ENCODE measurements at regions not wholly inside any gene's neighbourhood (a gene's known extent, or its start where the extent isn't known, plus 50 kb on each side); places are given as distances from the start of the nearest gene placed in this dataset.

DNA sequence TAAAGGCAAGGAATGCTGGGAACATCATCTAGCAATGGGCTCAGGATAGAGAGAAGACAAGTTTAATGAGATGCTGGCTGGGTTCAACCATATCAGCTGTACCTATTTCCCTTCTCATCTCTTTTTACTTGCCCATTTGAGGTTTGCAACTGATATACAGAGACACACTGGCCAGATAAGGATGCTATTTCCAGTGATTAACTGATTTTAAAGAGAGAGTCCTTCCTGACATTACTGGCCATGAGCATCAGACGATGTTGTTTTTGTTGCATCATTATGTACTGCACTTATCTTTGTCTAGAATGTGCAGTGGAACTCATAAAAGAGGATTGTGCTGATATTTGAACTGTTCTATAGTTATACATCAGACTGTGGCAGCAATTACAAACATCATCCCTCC lies 252.7 kb downstream of the BTBD3 start:
- ATAC-seq (ENCODE audit: poor library complexity) (no peak), DNase-seq (no peak)
- intact Hi-C loops (cut with DNase I): no loop called here

DNA sequence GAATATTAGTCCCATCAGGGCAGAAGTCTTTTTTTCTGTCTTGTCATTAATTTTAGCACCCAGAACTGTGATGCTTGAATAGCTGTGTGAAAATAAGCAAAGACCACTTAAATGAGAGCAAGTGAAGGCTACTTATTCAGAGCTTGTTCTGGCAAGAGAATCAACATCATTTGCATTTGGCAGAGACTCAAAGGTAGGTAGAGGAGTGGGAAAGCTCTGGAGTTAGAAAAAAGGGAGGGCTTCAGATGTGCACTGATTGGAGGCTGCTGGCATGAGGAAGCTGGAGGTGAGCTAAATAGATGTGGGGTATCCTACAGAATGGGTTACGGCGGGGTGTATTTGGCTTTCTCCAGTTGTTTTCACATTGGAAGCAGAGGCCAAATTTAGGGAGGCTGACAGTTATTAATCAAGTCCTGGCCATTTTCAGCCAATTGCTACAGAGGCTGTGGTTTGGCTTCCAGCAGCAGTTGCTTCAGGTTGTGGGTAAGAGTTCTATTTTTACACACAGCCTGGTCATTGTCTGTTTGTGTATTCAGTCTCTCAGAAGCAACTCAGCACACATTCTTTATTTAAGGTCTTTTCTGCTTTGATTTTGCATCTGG lies 254.3 kb downstream of the BTBD3 start:
- ATAC-seq (ENCODE audit: poor library complexity) (peak; percentile 92), DNase-seq (no peak)
- intact Hi-C loops (cut with DNase I): no loop called here

DNA sequence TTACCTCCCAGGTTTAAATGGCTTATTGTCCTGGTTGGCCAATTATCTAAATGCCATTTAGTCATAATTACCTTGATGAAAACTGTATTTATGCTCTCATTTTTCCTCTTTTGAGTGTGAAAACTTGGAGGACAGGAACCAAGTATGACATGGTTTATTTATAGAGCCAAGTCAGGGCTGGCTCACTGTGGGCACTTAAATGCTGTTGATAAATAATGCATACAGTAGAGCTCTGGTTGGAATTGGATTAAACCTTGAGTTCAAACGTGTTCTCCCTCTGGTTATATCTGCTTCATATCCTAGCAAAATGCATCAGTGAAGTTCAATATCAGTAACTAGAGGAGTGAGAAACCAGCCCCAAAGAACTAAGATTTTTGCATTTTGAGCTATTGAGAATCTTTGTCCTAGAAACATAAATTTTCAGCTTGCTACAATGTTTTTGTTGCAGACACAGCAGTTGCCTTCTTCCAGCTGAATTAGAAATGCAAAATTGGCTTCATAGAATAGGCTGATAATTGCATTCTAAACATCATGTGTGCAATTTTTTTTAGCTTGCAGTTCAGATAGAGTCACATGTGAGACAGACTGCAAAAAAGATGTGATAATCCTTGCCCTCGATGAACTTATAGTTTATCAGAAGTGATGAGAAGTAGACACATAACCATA lies 255.8 kb downstream of the BTBD3 start:
- DNase-seq (no peak), ATAC-seq (ENCODE audit: poor library complexity) (peak; percentile 67)
- intact Hi-C loops (cut with DNase I): no loop called here

DNA sequence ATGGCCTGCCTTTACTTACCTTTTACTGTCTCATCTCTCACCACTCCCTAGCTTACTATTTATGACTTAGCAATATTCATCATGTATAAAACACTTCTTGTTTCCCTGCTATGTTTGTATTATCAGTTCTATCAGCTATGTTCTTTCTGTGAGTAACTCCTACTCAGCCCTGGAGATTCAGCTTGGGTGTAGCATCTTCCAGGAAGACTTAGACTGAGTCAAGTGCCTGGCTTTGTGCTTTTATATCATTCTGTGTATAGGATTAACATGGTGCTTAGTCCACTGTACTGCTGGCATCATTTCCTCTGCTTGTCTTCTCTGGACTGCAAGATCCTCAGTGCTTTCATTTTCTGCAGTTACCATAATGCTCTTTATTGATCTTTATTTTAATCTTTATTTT lies 257.8 kb downstream of the BTBD3 start:
- DNase-seq (no peak), ATAC-seq (ENCODE audit: poor library complexity) (no peak)
- intact Hi-C loops (cut with DNase I): no loop called here

DNA sequence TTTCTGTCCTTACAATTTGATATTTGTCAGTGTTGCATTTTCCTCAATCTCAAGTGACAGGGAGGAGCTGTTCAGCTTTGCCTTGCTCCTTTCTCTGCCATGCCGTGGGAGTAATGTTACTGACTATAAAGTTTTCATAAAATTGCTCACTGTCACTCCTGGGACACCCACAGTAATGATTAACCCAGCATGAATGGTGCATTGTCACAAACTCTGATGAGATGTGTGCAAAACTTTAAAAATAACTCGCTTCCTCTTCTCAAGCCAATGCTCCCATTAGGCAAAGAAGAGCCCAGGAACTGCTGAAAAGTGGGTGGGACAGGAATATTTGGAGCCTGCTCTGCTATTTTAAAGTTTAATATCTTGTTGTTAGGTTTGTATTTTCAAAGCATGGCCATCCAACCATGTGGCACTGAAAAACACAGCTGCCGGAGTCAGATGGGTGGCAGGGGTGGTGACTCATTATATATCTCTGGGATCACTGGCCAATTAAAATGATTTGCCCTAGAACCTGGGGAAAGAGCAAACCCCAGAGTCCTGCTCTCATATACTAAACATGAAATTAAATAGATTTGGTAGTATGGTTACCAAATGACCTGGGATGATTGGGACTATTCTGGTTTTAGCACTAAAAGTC lies 260.1 kb downstream of the BTBD3 start:
- intact Hi-C loops (cut with DNase I): no loop called here
- ATAC-seq (ENCODE audit: poor library complexity) (peak; percentile 61), DNase-seq (no peak)

DNA sequence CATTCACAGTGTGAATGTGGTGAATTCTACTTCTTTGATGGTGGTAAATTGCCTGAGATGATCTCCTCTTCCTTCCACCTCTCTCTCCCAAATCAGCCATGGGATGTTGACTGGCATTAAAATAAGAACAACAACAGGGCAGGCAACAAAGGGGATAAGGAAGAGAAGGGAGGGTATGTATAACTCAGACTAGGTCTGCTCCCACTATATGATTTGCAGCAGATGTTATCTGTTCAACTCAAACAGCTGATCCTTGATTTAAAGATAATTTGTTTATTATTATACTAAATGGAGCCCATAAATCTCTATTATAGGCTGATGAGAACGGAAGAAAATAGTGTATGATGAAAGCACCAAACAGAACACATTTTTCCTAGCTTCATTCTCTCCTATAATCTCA lies 262.0 kb downstream of the BTBD3 start:
- intact Hi-C loops (cut with DNase I): no loop called here
- DNase-seq: no peak
- no peak for ATAC-seq (ENCODE audit: poor library complexity)

DNA sequence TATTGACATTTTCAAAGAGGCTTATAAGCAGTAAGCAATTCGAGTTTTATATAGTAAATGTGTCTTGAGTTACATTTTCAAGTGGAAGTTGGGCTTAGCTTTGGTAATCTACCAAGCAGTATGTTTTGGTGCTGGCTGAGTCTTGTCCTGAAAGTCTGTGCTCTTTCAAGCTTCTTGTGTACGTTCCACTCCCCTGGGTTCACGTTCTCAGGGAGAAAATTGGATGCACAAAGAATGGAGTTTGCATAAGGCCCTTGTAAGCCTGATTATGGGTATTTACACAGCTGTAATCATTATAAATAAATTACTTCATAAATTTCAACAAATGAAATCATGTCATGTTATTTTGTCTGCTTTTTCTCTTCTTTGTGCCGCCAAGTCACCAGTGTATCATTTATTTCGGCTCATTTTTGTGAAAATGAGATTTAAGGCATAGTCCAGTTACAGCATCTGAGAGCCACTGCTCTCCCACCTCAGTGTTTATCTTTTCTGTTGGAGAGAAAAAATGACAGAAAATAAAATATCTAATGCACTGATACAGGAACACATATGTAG lies 262.5 kb downstream of the BTBD3 start:
- intact Hi-C loops (cut with DNase I): no loop called here

DNA sequence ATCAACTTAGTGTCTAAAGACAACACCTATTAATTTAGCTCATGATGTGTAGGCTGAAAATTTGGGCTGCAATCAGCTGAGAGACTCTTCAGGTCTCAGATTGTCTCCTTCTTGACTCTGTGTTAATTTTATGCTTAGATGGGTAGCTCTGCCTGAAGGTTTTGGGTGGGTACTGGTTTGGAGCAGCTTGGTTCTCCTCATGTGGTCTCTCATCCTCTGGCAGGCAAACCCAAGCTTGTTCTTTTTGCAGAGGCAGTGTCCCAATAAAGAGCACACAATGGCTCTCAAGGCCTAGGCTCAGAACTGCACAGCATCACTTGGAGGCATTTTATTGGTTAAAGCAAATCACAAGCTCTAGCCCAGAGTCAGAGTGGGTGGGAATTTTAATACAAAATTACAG lies 280.6 kb downstream of the BTBD3 start:
- ATAC-seq (ENCODE audit: poor library complexity) (no peak), DNase-seq (no peak)
- intact Hi-C loops (cut with DNase I): no loop called here

More for the DNA sequence above, 262.5 kb downstream of the BTBD3 start:
- DNase-seq (no peak), ATAC-seq (ENCODE audit: poor library complexity) (no peak)

DNA sequence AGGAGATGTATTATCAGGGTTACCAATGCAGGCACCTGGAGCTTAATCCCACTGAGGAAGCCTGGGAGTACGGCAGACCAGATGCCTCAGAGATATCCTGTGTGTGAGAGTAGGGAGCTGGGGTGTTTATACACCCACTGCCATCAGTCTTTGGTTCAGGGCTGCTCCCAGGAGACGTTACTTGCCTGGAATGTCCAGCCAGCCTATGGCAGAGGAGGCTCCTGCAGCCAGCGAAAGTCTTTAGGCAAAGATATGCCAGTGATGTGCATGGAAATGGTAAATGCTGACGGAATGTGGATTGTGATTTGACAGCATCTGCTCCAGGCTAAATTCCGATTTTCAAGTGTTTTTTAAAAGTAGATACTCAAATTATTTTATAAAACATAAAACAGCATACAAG lies 282.0 kb downstream of the BTBD3 start:
- DNase-seq (no peak), ATAC-seq (ENCODE audit: poor library complexity) (no peak)
- intact Hi-C loops (cut with DNase I): no loop called here

DNA sequence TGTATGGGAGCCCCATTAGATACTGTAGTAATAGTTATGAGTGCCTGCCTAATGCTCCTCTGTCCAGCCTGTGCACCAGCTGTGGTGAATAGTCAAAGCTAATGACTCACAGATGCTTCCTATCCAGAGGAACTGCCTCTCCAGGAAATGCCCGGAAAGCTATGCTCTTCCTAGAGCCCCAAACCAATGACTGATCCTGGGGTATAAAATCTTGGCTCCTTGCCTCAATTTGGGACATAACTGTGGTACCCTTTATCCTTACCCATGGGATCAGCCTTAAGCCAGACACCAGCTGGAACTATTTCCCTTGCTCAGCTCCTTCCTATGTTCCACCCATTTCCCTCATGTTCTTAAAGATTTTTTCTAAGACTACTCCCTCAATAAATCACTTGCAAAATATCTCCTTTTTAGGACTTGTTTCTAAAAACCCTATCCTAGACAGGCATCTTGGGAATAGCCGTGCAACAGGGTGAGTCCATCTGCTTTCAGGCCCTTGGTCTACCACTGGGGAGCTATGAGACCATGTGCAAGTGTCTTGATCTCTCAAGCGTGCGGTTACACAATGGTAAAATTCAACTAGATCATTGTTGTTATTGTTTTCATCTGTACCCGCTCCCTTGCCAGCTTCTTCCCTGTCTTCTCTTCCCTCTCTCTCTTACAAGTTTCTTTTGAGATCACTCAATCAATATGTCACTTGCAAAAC lies 283.7 kb downstream of the BTBD3 start:
- ATAC-seq (ENCODE audit: poor library complexity): peak; percentile 82
- intact Hi-C loops (cut with DNase I): no loop called here
- no peak for DNase-seq

DNA sequence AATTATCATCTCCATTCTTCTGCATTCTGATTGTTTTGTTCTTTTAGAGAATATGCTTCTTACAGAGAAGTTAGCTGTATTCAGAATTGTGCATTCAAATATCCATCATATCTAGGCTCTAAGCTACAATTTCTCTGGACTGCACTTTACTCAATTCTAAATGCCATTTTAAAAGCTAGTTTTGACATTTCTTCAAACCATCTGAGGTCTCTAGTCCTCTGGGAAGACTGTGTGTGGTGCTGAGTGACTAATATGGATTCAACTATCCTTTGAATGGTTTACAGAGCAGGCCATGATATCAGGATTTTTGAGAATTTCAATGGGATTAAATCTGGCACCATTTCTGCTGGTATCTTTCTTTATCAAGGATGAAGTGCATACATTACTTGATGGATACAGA lies 285.7 kb downstream of the BTBD3 start:
- intact Hi-C loops (cut with DNase I): no loop called here
- no peak for ATAC-seq (ENCODE audit: poor library complexity)
- no peak for DNase-seq

DNA sequence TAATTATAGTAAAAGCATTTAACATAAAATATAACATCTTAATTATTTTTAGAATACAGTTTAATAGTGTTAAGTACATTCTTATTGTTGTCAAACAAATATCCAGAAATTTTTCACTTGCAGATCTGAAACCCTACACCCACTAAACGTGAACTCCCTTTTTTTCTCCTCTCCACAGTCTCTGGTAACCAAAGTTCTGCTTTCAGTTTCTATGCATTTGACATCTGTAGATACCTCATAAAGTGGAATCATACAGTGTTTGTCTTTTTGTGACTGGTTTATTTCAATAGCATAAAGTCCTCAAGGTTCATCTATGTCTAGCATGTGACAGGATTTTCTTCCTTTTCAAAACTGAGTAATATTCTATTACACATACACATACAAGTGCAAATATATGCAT lies 286.3 kb downstream of the BTBD3 start:
- DNase-seq (no peak), ATAC-seq (ENCODE audit: poor library complexity) (no peak)
- intact Hi-C loops (cut with DNase I): no loop called here

DNA sequence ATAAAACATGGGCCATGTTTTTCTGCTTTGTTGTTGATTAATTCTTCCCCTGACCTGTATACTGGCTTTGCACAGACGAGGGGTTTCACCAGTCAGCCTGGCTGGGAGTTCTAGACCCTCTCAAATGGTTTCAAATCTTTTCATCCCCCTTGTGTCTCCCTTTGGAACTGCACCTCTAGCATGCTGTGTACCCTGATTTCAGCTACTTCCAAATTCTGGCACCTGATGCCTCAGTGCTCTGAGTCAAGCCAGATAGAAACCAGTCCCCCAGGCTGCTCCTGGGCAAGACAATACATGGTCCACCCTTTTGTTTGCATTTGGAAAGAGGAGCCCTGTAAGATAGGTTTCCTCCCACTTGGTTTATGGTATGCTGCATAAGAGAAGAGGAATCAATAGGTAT lies 290.2 kb downstream of the BTBD3 start:
- DNase-seq (no peak), ATAC-seq (ENCODE audit: poor library complexity) (no peak)
- intact Hi-C loops (cut with DNase I): no loop called here

DNA sequence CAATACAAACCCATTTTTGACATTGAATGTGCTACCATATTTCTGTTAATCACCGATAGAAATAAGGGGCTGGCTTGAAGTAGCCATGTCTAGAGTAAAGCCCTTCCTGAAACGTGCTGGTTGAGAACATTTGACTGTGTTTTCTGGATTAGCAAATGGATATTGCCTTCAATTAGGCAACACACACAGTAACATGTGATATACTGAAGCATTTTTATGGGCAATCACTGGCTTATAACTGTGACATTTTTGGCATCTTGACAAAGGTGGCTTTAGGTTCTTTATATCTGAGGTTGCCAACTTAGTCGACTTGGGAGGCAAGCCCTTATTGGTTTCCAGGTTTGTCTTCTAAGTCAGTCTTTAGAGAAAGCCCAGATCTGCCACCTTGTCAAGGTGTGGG lies 292.9 kb downstream of the BTBD3 start:
- ATAC-seq (ENCODE audit: poor library complexity): no peak
- intact Hi-C loops (cut with DNase I): no loop called here
- DNase-seq: no peak

DNA sequence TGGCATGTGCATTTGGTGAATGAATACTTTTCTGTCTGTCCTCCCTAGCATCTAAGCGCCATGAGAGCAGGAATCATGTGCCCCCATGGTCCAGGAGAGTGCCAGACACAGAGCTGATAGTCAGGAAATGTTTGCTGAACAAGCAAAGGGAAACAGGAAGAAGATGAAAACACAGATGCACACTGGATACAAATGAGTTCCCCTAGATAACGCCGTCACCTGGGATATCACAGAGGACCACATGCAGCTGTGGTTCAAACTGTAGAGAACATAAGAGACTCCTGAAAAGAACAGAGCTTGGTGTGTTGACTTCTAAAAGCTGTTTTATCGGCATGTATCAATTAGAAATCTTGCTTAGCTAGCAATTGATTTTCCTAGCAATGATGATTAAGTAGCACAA lies 293.7 kb downstream of the BTBD3 start:
- intact Hi-C loops (cut with DNase I): no loop called here
- DNase-seq: no peak

DNA sequence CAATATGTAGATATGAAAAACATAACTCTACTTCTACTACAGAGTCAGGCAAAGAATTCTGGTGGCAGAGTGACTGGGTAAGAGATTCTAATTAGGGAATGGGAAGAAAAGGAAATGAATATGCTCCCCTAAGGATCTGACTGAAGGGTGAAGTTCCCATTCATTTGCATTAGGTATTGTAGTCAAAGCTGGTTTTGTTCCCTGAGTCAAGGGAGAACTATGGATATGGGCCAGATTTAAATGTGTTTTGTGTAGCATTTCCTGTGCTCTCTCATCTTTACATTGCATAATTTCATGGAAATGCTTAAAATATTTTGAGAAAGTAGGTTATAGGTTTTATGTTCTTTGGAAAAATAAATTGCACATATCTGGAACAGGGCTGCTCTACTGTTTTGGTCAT lies 299.7 kb downstream of the BTBD3 start:
- DNase-seq (no peak), ATAC-seq (ENCODE audit: poor library complexity) (no peak)
- intact Hi-C loops (cut with DNase I): no loop called here

More for the DNA sequence above, 293.7 kb downstream of the BTBD3 start:
- ATAC-seq (ENCODE audit: poor library complexity): no peak

DNA sequence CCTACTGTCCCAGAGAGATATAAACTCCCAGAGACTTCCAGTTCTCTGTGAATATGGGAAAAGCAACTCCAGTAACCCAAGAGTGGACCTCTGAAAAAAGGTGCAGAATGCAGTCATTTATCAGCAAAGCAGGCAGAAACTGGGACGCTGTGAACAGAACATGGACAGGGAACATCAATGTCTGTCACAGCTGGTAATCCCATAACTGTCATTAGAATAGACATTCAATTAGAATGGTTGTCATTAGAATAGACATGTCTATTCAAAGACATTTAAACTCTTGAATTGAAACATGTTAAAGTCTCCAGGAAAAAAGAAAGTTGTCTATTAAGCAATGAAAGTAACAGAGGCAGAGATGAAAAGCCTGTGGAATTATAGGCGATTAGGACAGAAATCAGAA lies 302.1 kb downstream of the BTBD3 start:
- no peak for ATAC-seq (ENCODE audit: poor library complexity)
- no peak for DNase-seq
- intact Hi-C loops (cut with DNase I): no loop called here

DNA sequence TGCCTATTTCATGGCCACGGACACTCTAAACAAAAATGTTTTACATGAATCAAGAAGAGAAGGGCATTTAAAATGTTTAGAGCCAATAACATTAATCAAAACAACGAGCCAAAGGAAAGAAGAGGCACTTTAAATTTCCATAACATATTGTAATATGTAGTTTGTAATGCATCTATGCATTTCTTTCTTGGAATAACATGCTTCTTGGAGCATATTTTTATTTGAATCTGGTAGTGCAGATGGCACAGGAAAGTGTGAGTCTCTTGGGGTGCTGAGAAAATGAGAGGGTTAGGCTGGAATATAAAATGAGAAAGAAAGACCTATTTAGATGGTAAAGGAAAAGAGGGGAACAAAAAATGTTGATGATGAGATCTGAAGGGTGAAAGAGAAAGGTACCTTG lies 305.4 kb downstream of the BTBD3 start:
- no peak for DNase-seq
- no peak for ATAC-seq (ENCODE audit: poor library complexity)
- intact Hi-C loops (cut with DNase I): no loop called here

DNA sequence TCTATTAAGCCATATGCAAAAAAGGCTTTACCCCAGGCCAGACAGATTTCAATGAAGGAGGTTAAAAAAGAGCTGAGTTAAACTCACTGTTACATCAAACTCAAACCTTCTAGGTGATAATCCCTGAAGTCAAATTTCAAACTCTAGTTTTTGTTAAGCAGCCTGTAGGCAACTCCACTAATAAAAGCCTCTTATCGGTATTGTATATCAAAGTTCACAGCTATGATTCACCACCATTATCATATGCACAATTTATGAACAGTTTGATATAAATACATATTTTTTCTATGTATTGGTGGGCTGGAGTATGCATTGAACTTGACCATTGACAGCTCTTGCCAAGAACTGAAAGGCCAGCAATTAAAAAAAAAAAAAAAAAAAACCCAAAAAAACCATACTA lies 308.2 kb downstream of the BTBD3 start:
- ATAC-seq (ENCODE audit: poor library complexity): no peak
- DNase-seq: no peak
- intact Hi-C loops (cut with DNase I): no loop called here

DNA sequence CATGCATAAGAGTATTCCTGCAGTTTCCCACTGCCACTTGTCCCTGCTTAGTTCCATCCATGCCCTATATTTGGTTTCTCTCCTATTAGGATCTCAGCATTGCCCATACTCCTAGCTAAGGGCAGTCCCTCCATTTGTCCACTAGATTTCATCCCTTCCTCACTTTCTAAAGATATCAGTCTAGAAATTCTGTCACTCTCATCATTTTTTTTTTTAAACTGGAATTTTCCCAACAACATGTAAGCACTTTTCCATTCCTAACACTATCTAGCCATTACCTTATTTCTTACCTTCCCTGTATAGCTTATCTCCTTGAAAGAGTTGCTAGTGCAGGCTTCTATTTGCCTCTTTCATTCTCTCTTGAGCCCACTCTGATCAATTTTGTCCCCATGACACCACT lies 312.2 kb downstream of the BTBD3 start:
- no peak for ATAC-seq (ENCODE audit: poor library complexity)
- intact Hi-C loops (cut with DNase I): no loop called here
- no peak for DNase-seq
